ENCODE measurements at regions not wholly inside any gene's neighbourhood (a gene's known extent, or its start where the extent isn't known, plus 50 kb on each side); places are given as distances from the start of the nearest gene placed in this dataset.

GRCh38 chr14:100438678-100439592 is 115.8 kb downstream of the SLC25A47 start:
- Histone ChIP-seq H3K36me3 (ENCODE audit: control insufficient read depth, insufficient read depth, low read length) (no peaks in the 10 kb centered on the region), H3K4me3 (no peak overlapping the region), H3K27me3 (ENCODE audit: control insufficient read depth in 2 of 2, insufficient read depth in 2 of 2, low read length in 2 of 2) (no peaks in the 10 kb centered on the region), H3K9me3 (replicated peaks; ENCODE audit: control insufficient read depth, insufficient read depth, low read depth, low read length) (no peaks in the 10 kb centered on the region), H3K4me2 (ENCODE audit: insufficient read depth, low read length) (peak overlapping the region; percentile 1; the same call in 1 of the 2 replicates), H3K9ac (ENCODE audit: insufficient read depth in 1 of 2, low read depth in 2 of 2, low read length in 2 of 2) (peak overlapping the region in 1 of 2 experiments; percentile 36; a peak in 1 of 4 replicates), H3K4me1 (replicated peaks in 1 of 2; ENCODE audit: control insufficient read depth in 2 of 2, insufficient read depth in 2 of 2, low read length in 2 of 2) (peaks cover 29 to 40% of the 10 kb centered on the region in 2 experiments), H2AFZ (ENCODE audit: low read depth, low read length) (peak overlapping the region; percentile 85; the same call in 1 of the 2 replicates), H3K27ac (ENCODE audit: extremely low read depth, low read depth, low read length) (peak overlapping the region; percentile 65; the same call in 1 of the 3 replicates), H3K9me1 (ENCODE audit: control insufficient read depth, insufficient read depth, low read length) (no peaks in the 10 kb centered on the region), H3K79me2 (ENCODE audit: control insufficient read depth, insufficient read depth, low read length) (no peaks in the 10 kb centered on the region), H4K20me1 (replicated peaks; ENCODE audit: control insufficient read depth, insufficient read depth, low read length) (no peaks in the 10 kb centered on the region)
- intact Hi-C loops (cut with micrococcal nuclease) = no loop called here
- WGBS (ENCODE audit: insufficient coverage, low coverage, missing lambda C conversion rate) = 47% methylated on average over 8 of the region's 10 CpGs
- DNase-seq (ENCODE audit: extremely low read depth in 1 of 4, low spot score in 3 of 4) (no peak), ATAC-seq (no peak), FAIRE-seq (peak; percentile 29)
- in situ Hi-C loops (cut with MboI) = no loop called here
- ChIA-PET CTCF (ENCODE audit: low intra/inter-chr PET ratio) (interaction anchor here (0.6 to 2.3 kb wide), 4 partner anchors 29 to 410 kb away, joined by 3 to 9 read pairs (median 5); no protein-coding TSS in a partner anchor), POLR2A (interaction anchor here (0.6 to 1.6 kb wide), 2 partner anchors 54 to 59 kb away, joined by 3 to 4 read pairs; no protein-coding TSS in a partner anchor)
- BruUV-seq (replicated peaks) = no TSS peak
- TF ChIP-seq IFI16 (CRISPR knock-in tag; IDR thresholded peaks at IDR 0.05) (no peak), KDM1A (IDR thresholded peaks at IDR 0.05) (0 out of 4 replicates have a peak, but pooled peaks of 1 of the 2 experiments have one; percentile 21), GATAD2A (IDR thresholded peaks at IDR 0.05) (no peak), ZNF436 (CRISPR knock-in tag; IDR thresholded peaks at IDR 0.05) (no peak), ATF3 (IDR thresholded peaks at IDR 0.05) (peak; percentile 41), ATF3 (CRISPR knock-in tag; conservative IDR thresholded peaks at IDR 0.05) (no peak), JUND (IDR thresholded peaks at IDR 0.05; ENCODE audit: borderline replicate concordance, low read depth, low read length) (0 out of 2 replicates have a peak, but pooled peaks have one; percentile 31), JUND (tag; IDR thresholded peaks at IDR 0.05; ENCODE audit: borderline replicate concordance, low read depth, low read length) (no peak), GTF2F1 (IDR thresholded peaks at IDR 0.05; ENCODE audit: low read depth, low read length) (no peak), NR4A1 (CRISPR knock-in tag; IDR thresholded peaks at IDR 0.05) (no peak), NR4A1 (tag; IDR thresholded peaks at IDR 0.05) (no peak), CLOCK (CRISPR knock-in tag; IDR thresholded peaks at IDR 0.05; ENCODE audit: borderline replicate concordance) (no peak), CREM (IDR thresholded peaks at IDR 0.05; ENCODE audit: low read depth) (0 out of 2 replicates have a peak, but pooled peaks have one; percentile 5), ZNF696 (CRISPR knock-in tag; conservative IDR thresholded peaks at IDR 0.05) (no peak), NFATC3 (IDR thresholded peaks at IDR 0.05) (no peak), E2F5 (CRISPR knock-in tag; IDR thresholded peaks at IDR 0.05) (no peak)
